ENCODE measurements at regions not wholly inside any gene's neighbourhood (a gene's known extent, or its start where the extent isn't known, plus 50 kb on each side); places are given as distances from the start of the nearest gene placed in this dataset.

GRCh38 chr21:38720074-38720473 lies 85.7 kb upstream of the ETS2 start:
- TF ChIP-seq EZH2 (IDR thresholded peaks at IDR 0.05; ENCODE audit: insufficient read depth, poor library complexity, severe bottlenecking) = no peak
- TF ChIP-seq EZH2phosphoT487 (IDR thresholded peaks at IDR 0.05; ENCODE audit: insufficient read depth, low read depth) = no peak

All from GM23248 (cell line).